ENCODE measurements at regions not wholly inside any gene's neighbourhood (a gene's known extent, or its start where the extent isn't known, plus 50 kb on each side); places are given as distances from the start of the nearest gene placed in this dataset.
A peak's percentile ranks its signal among the peaks of the same experiment; 100 is the strongest.
"Not testable (repeated sequence)": the region's sequence is repeated elsewhere in the genome, so short reads cannot be mapped to it uniquely, and the experiment has no call there.

- no peak for DNase-seq
Observed at GRCh38 chr7:81277691-81278090, 358.8 kb upstream of the SEMA3C start.

- DNase-seq, result no peak
Observed at GRCh38 chr7:81273601-81274397, 354.9 kb upstream of the SEMA3C start.

GRCh38 chr7:81272176-81272575 lies 353.3 kb upstream of the SEMA3C start:
- no peak for DNase-seq

- no peak for DNase-seq
Observed at GRCh38 chr7:81268551-81268950, 349.7 kb upstream of the SEMA3C start.

- peak in 2 of 3 experiments; percentile 32 to 66 for DNase-seq
Observed at GRCh38 chr7:81267508-81267907, 348.7 kb upstream of the SEMA3C start.

- peak in 2 of 3 experiments; percentile 32 to 65 for DNase-seq
Observed at GRCh38 chr7:81264116-81264515, 345.3 kb upstream of the SEMA3C start.

- DNase-seq, result no peak
Observed at GRCh38 chr7:81260152-81260551, 341.3 kb upstream of the SEMA3C start.

GRCh38 chr7:81256991-81257390 lies 338.1 kb upstream of the SEMA3C start:
- DNase-seq, result peak in 1 of 3 experiments; percentile 24

GRCh38 chr7:81248420-81248819 lies 329.6 kb upstream of the SEMA3C start:
- DNase-seq, result peak in 1 of 3 experiments; percentile 50

GRCh38 chr7:81247364-81247763 lies 328.5 kb upstream of the SEMA3C start:
- DNase-seq, result not testable (repeated sequence)

GRCh38 chr7:81245353-81245752 lies 326.5 kb upstream of the SEMA3C start:
- DNase-seq, result no peak

GRCh38 chr7:81244224-81244623 lies 325.4 kb upstream of the SEMA3C start:
- peak in 1 of 3 experiments; percentile 25 for DNase-seq

- no peak for DNase-seq
Observed at GRCh38 chr7:81236560-81236959, 317.7 kb upstream of the SEMA3C start.

- DNase-seq, result no peak
Observed at GRCh38 chr7:81235997-81236396, 317.1 kb upstream of the SEMA3C start.

- DNase-seq, result no peak
Observed at GRCh38 chr7:81234896-81235295, 316.0 kb upstream of the SEMA3C start.

GRCh38 chr7:81233208-81233940 lies 314.5 kb upstream of the SEMA3C start:
- no peak for DNase-seq

- peak in 2 of 3 experiments; percentile 56 to 80 for DNase-seq
Observed at GRCh38 chr7:81232084-81232799, 313.4 kb upstream of the SEMA3C start.

GRCh38 chr7:81231301-81231838 lies 312.5 kb upstream of the SEMA3C start:
- DNase-seq, result peak in 1 of 3 experiments; percentile 55

GRCh38 chr7:81226234-81226633 lies 307.4 kb upstream of the SEMA3C start:
- DNase-seq, result no peak

GRCh38 chr7:81222692-81223091 lies 303.8 kb upstream of the SEMA3C start:
- DNase-seq, result not testable (repeated sequence)

- DNase-seq, result no peak
Observed at GRCh38 chr7:81221527-81222217, 302.8 kb upstream of the SEMA3C start.

- DNase-seq, result no peak
Observed at GRCh38 chr7:81218480-81219106, 299.7 kb upstream of the SEMA3C start.
